HepG2 (cell line): ENCODE measurements at regions not wholly inside any gene's neighbourhood (a gene's known extent, or its start where the extent isn't known, plus 50 kb on each side); places are given as distances from the start of the nearest gene placed in this dataset.

Source experiments
- ATAC-seq: fragments of 200-7000 bp; cut with Tn5 transposase; 3 replicates; pipeline ENCODE4 v1.9.1; 2020; ENCODE audit warnings: mild to moderate bottlenecking, moderate library complexity
- BruUV-seq: library from RNA; stranded (reverse); fragments of 400-500 nt; replicated peaks from 2 replicates; lab custom pipeline; 2021; lab: Mats Ljungman, UMichigan
- CTCF ChIA-PET: fragments of 300-600 bp; formaldehyde crosslinking; extraction: SDS; loops from one replicate; lab custom pipeline; 2021; ENCODE audit warnings: low total read pairs, inconsistent platforms, low intra/inter-chr PET ratio; lab: Yijun Ruan, JAX
- POLR2A ChIA-PET: fragments of 350-600 bp; sonication (Branson Sonifier 250); formaldehyde crosslinking; loops from one replicate; lab custom pipeline; 2020; ENCODE audit warnings: antibody characterized with exemption, inconsistent platforms; lab: Yijun Ruan, JAX
- DNase-seq: peaks from one replicate; pipeline ENCODE4 v3.0.0-alpha.2; 2015; ENCODE audit warnings: low spot score
- FAIRE-seq: peaks from 3 replicates; lab custom pipeline; 2011; peaks lifted over from hg19 to GRCh38; lab: Jason Lieb, UNC
- H2AFZ ChIP-seq: one replicate; pipeline ENCODE4 v1.6.1; 2011; ENCODE audit warnings: low read length, inconsistent platforms
- H3K27ac ChIP-seq: fragments of 300-600 bp; 3 replicates; pipeline ENCODE4 v1.8.0; 2011; ENCODE audit warnings: mixed run types, mild to moderate bottlenecking, mixed read lengths, low read length, inconsistent platforms; ENCODE audit not compliant: insufficient read depth; ENCODE audit errors: extremely low read length
- H3K27me3 ChIP-seq, 2 experiments: fragments of 200-600 bp in 1 of 2; 2 replicates in 1 of 2; 3 replicates in 1 of 2; pipeline versions ENCODE4 v1.6.0 to v1.8.0; 2011; ENCODE audit warnings: low read length in 2 of 2, mild to moderate bottlenecking in 2 of 2, moderate library complexity in 2 of 2, inconsistent platforms in 1 of 2; ENCODE audit not compliant: insufficient read depth in 2 of 2, control insufficient read depth in 1 of 2
- H3K36me3 ChIP-seq, 2 experiments: fragments of 200-600 bp in 1 of 2; replicated peaks in 1 of 2; 2 replicates in 1 of 2; 3 replicates in 1 of 2; pipeline versions ENCODE4 v1.5.1 to v1.8.0; 2011; ENCODE audit warnings: low read length in 2 of 2, inconsistent platforms in 1 of 2; ENCODE audit not compliant: insufficient read depth in 2 of 2, control insufficient read depth in 1 of 2
- H3K4me1 ChIP-seq: 2 replicates; pipeline ENCODE4 v1.5.1; 2012; ENCODE audit warnings: low read length, inconsistent platforms; ENCODE audit not compliant: insufficient read depth
- H3K4me2 ChIP-seq: 2 replicates; pipeline ENCODE4 v1.6.0; 2011; ENCODE audit warnings: low read depth, low read length, inconsistent platforms
- H3K4me3 ChIP-seq, 3 experiments: fragments of 200-600 bp in 1 of 3; sonication (generic), shearing (Covaris generic) in 1 of 3; replicated peaks in 1 of 3; 2 replicates each; pipeline ENCODE4 v1.5.1; 2011 to 2016; ENCODE audit warnings: low read length in 3 of 3, inconsistent platforms in 2 of 3, low read depth in 2 of 3, mild to moderate bottlenecking in 2 of 3, control low read depth in 1 of 3, mixed read lengths in 1 of 3; ENCODE audit not compliant: insufficient read depth in 1 of 3
- H3K79me2 ChIP-seq: one replicate; pipeline ENCODE4 v1.6.1; 2011; ENCODE audit warnings: low read length, inconsistent platforms; ENCODE audit not compliant: insufficient read depth
- H3K9ac ChIP-seq: 2 replicates; pipeline ENCODE4 v1.6.0; 2011; ENCODE audit warnings: mild to moderate bottlenecking, low read depth, low read length, inconsistent platforms; ENCODE audit not compliant: insufficient read depth
- H3K9me3 ChIP-seq: 2 replicates; pipeline ENCODE4 v1.5.1; 2012; ENCODE audit warnings: mild to moderate bottlenecking, low read length
- H4K20me1 ChIP-seq: 2 replicates; pipeline ENCODE4 v1.6.0; 2011; ENCODE audit warnings: inconsistent platforms, mild to moderate bottlenecking, low read length, moderate library complexity; ENCODE audit not compliant: insufficient read depth
- ETV5 ChIP-seq: IDR thresholded peaks from 2 replicates; pipeline ENCODE4 v1.6.1; 2018; ENCODE audit warnings: missing biosample characterization, missing genetic modification reagents, inconsistent platforms, borderline replicate concordance
- TAF1 ChIP-seq: sonication (generic); formaldehyde crosslinking; IDR thresholded peaks from 2 replicates; pipeline ENCODE4 v1.4.0; 2020; ENCODE audit warnings: missing genetic modification reagents
- ZNF333 ChIP-seq: sonication (generic); formaldehyde crosslinking; IDR thresholded peaks from 2 replicates; pipeline ENCODE4 v1.4.0; 2020; ENCODE audit warnings: mild to moderate bottlenecking, missing genetic modification reagents, borderline replicate concordance
- ZNF577 ChIP-seq: sonication (generic); formaldehyde crosslinking; IDR thresholded peaks from 2 replicates; pipeline ENCODE4 v1.4.0; 2020; ENCODE audit warnings: mild to moderate bottlenecking, low read depth, missing genetic modification reagents, borderline replicate concordance
- WGBS: methylation state at CpG from one replicate; pipeline ENCODE4 v1.1.6; 2017; ENCODE audit warnings: low lambda C conversion rate; 5-methylcytosine and 5-hydroxymethylcytosine counted together
- in situ Hi-C: cut with HindIII; loops from 2 replicates; pipeline ENCODE4 v1.10.0; 2017; ENCODE audit warnings: low pct_unique_long_range_greater_than_20kb; ENCODE audit not compliant: extremely low pct_ligation_motif_present
- intact Hi-C: fragments of 100-400 bp; cut with micrococcal nuclease; formaldehyde crosslinking; loops from one replicate; pipeline ENCODE4 v1.10.0; 2022; ENCODE audit not compliant: unreplicated experiment
- TF ChIP-seq, protein P1 (sequence below): IDR thresholded peaks from 2 replicates; pipeline ENCODE4 v1.6.1; 2016; ENCODE audit warnings: missing compliant biosample characterization, missing genetic modification reagents, borderline replicate concordance
- TF ChIP-seq, protein P2 (sequence below): sonication (generic); formaldehyde crosslinking; IDR thresholded peaks from 2 replicates; pipeline ENCODE4 v1.8.0; 2023; ENCODE audit warnings: mild to moderate bottlenecking, missing genetic modification reagents
- TF ChIP-seq, protein P3 (sequence below): sonication (generic); formaldehyde crosslinking; IDR thresholded peaks from 2 replicates; pipeline ENCODE4 v1.8.0; 2022; ENCODE audit warnings: mild to moderate bottlenecking, missing genetic modification reagents, borderline replicate concordance

DNA sequence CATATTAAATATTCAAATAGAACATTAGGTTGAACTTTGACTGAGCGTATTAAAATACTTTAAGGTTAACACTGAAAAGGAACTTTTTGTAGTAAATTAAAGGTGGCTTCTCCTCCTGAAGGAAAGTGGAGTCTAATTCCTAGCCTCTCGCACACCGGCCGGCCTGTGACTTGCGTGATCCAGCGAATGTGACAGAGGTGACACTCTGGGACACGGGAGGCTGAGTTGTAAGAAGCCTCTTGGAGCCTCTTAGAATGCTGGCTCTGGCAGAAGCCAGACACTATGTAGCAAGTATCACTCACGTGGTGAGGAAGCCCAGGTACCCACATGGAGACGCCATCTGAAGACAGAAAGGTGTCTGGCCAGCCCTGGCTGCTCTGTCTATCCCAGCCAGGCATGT, 64.9 kb upstream of the NSMCE3 start:
- BruUV-seq = no TSS peak
- Histone ChIP-seq H3K4me1 (no peaks in the 10 kb centered on the region), H3K9ac (no peak overlapping the region), H3K4me2 (no peak overlapping the region), H4K20me1 (no peaks in the 10 kb centered on the region), H3K9me3 (no peaks in the 10 kb centered on the region), H3K79me2 (no peaks in the 10 kb centered on the region), H3K4me3 (no peak overlapping the region), H3K27ac (no peak overlapping the region), H3K27me3 (peaks cover 0 to 7% of the 10 kb centered on the region in 2 experiments; a peak in 2 of 5 replicates), H3K36me3 (no peaks in the 10 kb centered on the region), H2AFZ (no peak overlapping the region)
- DNase-seq (no peak), ATAC-seq (no peak), FAIRE-seq (no peak)
- 40% methylated on average over 8 of the region's 9 CpGs for WGBS
- in situ Hi-C loops = no loop called here
- TF ChIP-seq, protein P1, sequence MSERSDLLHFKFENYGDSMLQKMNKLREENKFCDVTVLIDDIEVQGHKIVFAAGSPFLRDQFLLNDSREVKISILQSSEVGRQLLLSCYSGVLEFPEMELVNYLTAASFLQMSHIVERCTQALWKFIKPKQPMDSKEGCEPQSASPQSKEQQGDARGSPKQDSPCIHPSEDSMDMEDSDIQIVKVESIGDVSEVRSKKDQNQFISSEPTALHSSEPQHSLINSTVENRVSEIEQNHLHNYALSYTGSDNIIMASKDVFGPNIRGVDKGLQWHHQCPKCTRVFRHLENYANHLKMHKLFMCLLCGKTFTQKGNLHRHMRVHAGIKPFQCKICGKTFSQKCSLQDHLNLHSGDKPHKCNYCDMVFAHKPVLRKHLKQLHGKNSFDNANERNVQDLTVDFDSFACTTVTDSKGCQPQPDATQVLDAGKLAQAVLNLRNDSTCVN (CRISPR knock-in tag) = no peak
- TF ChIP-seq, protein P2, sequence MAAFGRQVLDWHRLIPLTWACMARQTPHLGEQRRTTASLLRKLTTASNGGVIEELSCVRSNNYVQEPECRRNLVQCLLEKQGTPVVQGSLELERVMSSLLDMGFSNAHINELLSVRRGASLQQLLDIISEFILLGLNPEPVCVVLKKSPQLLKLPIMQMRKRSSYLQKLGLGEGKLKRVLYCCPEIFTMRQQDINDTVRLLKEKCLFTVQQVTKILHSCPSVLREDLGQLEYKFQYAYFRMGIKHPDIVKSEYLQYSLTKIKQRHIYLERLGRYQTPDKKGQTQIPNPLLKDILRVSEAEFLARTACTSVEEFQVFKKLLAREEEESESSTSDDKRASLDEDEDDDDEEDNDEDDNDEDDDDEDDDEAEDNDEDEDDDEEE (CRISPR knock-in tag) = no peak
- no peak for TF ChIP-seq ZNF577 (CRISPR knock-in tag)
- TF ChIP-seq, protein P3, sequence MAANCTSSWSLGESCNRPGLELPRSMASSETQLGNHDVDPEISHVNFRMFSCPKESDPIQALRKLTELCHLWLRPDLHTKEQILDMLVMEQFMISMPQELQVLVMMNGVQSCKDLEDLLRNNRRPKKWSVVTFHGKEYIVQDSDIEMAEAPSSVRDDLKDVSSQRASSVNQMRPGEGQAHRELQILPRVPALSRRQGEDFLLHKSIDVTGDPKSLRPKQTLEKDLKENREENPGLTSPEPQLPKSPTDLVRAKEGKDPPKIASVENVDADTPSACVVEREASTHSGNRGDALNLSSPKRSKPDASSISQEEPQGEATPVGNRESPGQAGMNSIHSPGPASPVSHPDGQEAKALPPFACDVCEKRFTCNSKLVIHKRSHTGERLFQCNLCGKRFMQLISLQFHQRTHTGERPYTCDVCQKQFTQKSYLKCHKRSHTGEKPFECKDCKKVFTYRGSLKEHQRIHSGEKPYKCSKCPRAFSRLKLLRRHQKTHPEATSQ = no peak
- TF ChIP-seq ZNF333 = no peak
- TF ChIP-seq ETV5 (CRISPR knock-in tag) = no peak
- no peak for TF ChIP-seq TAF1 (CRISPR knock-in tag)
- ChIA-PET POLR2A (no interaction called here), CTCF (no interaction called here)
- intact Hi-C loops = no loop called here
